GM10266 (cell line): ENCODE measurements at regions not wholly inside any gene's neighbourhood (a gene's known extent, or its start where the extent isn't known, plus 50 kb on each side); places are given as distances from the start of the nearest gene placed in this dataset.
"Not testable (repeated sequence)": the region's sequence is repeated elsewhere in the genome, so short reads cannot be mapped to it uniquely, and the experiment has no call there.

Experiments
- DNase-seq: peaks from one replicate; pipeline ENCODE4 v3.0.0; 2012; ENCODE audit errors: extremely low spot score
- TF ChIP-seq, protein P1 (sequence below): IDR thresholded peaks from 2 replicates; pipeline ENCODE4 v1.5.1; 2012; ENCODE audit warnings: mild to moderate bottlenecking, low read depth; ENCODE audit not compliant: control insufficient read depth, insufficient read depth; ENCODE audit errors: missing control alignments

DNA sequence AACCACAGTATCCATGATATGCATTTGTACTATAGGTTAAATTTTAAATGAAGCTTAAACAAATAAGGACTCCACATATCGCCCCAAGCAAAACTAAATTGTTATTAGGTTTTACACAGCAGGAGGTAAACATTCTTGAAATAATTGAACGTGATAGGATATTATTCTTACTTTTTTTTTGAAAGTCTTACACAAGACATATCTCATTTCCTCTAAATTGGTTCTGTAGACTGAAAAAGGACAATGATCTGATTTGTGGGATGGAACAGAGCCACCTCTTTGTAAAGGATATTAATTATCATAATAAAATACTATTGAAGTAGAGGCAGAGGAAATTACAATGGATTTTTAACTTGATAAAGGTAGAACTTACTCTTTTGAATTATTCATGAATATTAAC, 155.1 kb upstream of the SEMA3D start:
- TF ChIP-seq, protein P1, sequence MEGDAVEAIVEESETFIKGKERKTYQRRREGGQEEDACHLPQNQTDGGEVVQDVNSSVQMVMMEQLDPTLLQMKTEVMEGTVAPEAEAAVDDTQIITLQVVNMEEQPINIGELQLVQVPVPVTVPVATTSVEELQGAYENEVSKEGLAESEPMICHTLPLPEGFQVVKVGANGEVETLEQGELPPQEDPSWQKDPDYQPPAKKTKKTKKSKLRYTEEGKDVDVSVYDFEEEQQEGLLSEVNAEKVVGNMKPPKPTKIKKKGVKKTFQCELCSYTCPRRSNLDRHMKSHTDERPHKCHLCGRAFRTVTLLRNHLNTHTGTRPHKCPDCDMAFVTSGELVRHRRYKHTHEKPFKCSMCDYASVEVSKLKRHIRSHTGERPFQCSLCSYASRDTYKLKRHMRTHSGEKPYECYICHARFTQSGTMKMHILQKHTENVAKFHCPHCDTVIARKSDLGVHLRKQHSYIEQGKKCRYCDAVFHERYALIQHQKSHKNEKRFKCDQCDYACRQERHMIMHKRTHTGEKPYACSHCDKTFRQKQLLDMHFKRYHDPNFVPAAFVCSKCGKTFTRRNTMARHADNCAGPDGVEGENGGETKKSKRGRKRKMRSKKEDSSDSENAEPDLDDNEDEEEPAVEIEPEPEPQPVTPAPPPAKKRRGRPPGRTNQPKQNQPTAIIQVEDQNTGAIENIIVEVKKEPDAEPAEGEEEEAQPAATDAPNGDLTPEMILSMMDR, result no peak
- DNase-seq, result no peak

DNA sequence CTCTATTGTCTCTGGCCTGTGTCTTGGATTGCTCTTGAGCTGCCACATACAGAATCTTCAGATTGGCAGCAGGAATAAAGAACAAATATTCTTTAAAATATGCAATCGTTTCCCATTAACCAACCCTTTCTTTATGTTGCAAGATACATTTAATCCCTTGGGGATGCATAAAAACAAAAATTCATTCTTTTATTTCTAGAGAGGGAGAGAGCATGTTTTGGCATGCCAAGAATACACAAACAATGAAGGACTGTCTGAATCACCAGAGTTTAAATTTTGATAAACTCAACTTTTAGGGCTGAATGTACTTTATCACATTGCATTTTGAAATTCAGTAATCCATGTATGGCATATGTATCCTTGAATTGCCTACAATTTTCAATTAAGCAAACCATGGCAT, 154.3 kb upstream of the SEMA3D start:
- TF ChIP-seq, protein P1, result no peak
- no peak for DNase-seq

DNA sequence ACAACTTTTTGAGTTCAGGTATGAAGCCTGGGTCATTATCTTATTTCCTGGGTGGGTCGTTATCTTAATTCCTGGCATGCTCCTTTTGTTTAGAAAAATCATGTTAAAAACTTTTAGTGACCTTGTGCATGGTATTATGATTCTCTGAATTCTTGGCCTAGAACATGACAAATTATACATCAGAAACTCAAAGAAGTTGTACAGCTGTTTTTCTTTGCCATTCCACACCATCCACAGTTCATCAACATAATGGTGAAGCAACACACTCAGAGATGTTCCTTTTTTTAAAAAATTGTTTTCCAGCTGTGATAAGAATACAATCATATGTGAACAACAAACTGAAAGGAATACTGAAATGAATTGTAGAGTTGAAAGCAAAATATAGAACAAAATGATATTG, 149.2 kb upstream of the SEMA3D start:
- DNase-seq, result no peak

DNA sequence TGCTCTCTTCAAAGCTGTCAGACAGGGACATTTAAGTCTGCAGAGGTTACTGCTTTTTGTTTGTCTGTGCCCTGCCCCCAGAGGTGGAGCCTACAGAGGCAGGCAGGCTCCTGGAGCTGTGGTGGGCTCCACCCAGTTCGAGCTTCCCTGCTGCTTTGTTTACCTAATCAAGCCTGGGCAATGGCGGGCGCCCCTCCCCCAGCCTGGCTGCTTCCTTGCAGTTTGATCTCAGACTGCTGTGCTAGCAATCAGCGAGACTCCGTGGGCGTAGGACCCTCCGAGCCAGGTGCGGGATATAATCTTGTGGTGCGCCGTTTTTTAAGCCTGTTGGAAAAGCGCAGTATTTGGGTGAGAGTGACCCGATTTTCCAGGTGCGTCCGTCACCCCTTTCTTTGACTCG, 148.3 kb upstream of the SEMA3D start:
- DNase-seq, result not testable (repeated sequence)

More for the DNA sequence above, 149.2 kb upstream of the SEMA3D start:
- TF ChIP-seq, protein P1, result no peak

DNA sequence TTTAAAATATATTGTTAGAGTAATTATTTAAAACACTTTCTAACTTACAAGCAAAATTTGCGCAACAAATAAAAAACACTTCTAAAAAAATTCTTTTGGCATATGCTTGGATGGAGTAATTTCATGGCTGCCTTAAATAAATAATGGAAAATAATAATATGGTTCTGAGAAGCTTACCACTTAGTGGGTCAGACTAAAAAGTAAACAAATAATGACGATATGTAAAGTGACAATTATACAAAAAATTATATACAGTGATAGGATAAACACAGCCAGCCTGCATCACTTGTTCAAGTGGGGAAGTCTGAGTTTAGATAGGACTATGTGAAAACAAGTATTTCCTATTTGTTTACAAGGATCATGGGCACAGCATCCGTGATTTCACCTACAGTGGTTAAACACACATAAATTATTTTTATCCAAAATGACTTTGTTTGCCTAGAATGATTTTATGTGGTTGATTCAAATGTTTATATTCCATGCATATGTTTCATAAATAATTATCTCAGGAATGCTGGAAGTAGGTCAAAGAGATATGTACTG, 141.7 kb upstream of the SEMA3D start:
- DNase-seq, result no peak

DNA sequence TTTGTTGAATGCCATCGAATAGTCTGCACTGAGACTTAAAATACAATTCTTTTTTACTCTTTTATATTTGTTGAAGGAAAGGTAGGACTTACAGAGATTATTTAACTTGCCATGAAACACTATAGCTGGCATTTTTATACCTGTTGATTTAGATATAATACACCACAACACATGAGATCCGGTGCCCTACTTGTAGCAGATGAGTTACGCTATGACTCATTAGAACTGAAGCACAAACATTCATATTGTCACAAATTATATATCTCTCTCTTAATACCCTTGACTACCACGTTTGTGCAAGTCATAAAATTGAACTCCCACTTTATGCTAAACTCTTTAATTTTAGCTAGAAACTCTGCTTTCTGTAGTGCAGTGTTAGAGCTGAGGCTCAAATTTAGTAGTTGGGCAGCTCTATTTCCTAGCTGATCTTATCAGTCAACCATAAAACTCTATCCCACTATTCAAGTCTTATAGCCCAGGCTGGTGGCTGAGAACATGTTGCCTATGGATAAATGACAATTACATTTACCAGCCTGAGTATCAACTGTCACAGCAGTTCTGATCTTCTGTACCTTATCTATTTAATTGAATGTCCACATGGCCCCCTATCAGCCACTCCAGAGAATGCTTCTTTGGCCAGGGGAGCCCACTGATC, 137.4 kb upstream of the SEMA3D start:
- DNase-seq, result no peak

More for the DNA sequence above, 141.7 kb upstream of the SEMA3D start:
- TF ChIP-seq, protein P1, result no peak

DNA sequence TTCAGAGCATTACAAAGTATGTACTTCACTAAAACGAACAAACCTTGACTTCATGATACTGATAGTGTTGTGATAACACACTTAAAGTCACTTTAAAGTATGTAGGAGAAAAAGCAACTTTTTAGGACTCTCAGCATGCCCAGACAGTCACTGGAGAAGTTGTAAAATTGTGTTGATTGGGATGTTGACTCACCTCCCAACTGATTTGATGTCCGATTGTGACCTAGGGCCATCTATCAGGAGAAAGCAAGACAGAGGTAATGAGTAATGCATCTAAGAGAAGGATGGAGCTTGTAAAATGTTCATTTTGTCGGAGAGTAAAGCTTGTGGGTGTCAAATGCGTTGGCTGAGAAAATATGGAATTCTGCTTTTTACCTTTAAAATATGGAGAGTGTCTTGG, 135.4 kb upstream of the SEMA3D start:
- TF ChIP-seq, protein P1, result no peak
- no peak for DNase-seq

More for the DNA sequence above, 137.4 kb upstream of the SEMA3D start:
- TF ChIP-seq, protein P1, result no peak
